ENCODE measurements at regions not wholly inside any gene's neighbourhood (a gene's known extent, or its start where the extent isn't known, plus 50 kb on each side); places are given as distances from the start of the nearest gene placed in this dataset.

DNA sequence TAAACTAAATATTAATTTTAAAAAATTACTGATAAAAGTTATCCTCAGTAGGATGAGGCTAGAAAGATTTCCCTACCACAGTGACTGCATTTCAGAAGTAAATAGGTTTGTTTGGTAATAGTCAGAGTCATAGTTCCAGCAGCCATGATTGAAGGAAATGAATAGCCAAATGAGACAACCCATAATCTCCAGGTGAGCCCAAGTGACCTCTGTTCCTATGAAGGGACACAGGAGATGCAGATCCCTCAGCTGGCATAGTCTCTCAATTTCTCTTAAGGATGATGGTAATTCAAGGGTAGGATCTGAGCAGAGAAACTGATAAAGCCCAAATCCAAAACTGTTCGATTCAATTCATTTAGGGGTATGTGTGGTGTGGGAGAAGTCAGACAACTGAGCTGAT, 461.8 kb downstream of the RAP2B start:
- no peak for DNase-seq (ENCODE audit: low spot score in 2 of 2)
- Histone ChIP-seq H3K27me3 (no peaks in the 10 kb centered on the region), H3K9me3 (peaks cover 0 to 4% of the 10 kb centered on the region in 2 donors), H3K4me1 (no peaks in the 10 kb centered on the region), H3K27ac (no peak overlapping the region), H3K36me3 (no peaks in the 10 kb centered on the region), H3K4me3 (no peak overlapping the region)
- TF ChIP-seq, protein P1, sequence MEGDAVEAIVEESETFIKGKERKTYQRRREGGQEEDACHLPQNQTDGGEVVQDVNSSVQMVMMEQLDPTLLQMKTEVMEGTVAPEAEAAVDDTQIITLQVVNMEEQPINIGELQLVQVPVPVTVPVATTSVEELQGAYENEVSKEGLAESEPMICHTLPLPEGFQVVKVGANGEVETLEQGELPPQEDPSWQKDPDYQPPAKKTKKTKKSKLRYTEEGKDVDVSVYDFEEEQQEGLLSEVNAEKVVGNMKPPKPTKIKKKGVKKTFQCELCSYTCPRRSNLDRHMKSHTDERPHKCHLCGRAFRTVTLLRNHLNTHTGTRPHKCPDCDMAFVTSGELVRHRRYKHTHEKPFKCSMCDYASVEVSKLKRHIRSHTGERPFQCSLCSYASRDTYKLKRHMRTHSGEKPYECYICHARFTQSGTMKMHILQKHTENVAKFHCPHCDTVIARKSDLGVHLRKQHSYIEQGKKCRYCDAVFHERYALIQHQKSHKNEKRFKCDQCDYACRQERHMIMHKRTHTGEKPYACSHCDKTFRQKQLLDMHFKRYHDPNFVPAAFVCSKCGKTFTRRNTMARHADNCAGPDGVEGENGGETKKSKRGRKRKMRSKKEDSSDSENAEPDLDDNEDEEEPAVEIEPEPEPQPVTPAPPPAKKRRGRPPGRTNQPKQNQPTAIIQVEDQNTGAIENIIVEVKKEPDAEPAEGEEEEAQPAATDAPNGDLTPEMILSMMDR (IDR thresholded peaks at IDR 0.05): no peak
- intact Hi-C loops (cut with DNase I): no loop called here

DNA sequence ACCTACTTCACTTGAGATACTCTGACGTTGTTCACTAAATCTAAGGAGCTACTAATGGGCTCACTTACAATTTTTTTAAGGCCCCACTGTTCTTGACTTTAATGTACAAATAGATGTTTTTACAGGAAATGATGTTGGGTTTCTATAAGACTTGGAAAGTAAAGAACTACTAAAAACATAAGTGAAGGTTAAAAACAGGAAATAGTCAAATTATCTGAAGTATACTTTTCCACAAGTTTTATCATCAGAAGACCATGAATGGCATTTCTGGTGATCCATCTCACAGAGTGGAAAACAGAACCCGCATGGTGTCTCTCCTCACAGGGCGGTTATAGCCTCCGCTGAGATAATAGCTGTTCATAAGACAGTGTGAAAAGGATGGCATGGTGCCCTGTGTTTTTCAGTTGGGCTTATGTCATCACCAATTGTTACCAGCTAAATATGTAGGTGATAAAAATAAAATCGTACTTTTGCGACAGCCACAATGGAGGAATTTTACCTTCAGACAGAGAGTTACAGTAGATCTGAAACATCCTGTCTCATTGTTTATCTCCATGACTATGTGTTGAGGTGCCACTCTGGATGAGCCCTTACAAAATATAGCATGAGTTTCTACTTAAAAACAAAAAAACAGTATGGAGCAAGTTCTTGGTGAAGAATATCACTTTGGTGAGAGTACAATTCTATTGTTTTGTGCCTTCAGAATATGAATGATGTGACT, 462.4 kb downstream of the RAP2B start:
- intact Hi-C loops (cut with DNase I): no loop called here
- no peak for DNase-seq (ENCODE audit: low spot score in 2 of 2)
- TF ChIP-seq, protein P1 (IDR thresholded peaks at IDR 0.05): no peak

DNA sequence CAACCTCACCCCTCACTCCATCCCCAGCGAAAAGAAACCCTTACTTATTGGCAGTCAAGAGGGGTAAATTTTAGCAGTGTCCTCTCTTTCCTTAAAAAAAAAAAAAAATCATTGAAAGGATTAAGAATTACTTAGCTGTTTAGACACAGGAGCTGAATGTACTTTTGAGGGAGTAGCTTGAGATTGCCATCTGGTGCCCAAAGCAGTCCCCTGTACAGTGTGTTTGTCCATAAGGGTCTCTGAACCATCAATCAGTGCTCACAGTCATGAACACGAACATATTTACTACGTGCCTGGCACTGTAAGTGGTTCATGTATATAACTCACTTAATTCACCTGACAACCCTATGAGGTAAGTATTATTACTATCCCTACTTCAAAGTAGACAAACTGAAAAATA, 463.5 kb downstream of the RAP2B start:
- Histone ChIP-seq H3K4me3 (no peak overlapping the region), H3K27ac (no peak overlapping the region), H3K36me3 (no peaks in the 10 kb centered on the region), H3K27me3 (no peaks in the 10 kb centered on the region), H3K4me1 (no peaks in the 10 kb centered on the region), H3K9me3 (peaks cover 0 to 3% of the 10 kb centered on the region in 2 donors)
- intact Hi-C loops (cut with DNase I): no loop called here
- no peak for DNase-seq (ENCODE audit: low spot score in 2 of 2)
- TF ChIP-seq, protein P1 (IDR thresholded peaks at IDR 0.05): no peak

More for the DNA sequence above, 462.4 kb downstream of the RAP2B start:
- Histone ChIP-seq H3K36me3 (no peaks in the 10 kb centered on the region), H3K27me3 (no peaks in the 10 kb centered on the region), H3K9me3 (peaks cover 0 to 4% of the 10 kb centered on the region in 2 donors), H3K4me3 (no peak overlapping the region), H3K4me1 (no peaks in the 10 kb centered on the region), H3K27ac (no peak overlapping the region)

DNA sequence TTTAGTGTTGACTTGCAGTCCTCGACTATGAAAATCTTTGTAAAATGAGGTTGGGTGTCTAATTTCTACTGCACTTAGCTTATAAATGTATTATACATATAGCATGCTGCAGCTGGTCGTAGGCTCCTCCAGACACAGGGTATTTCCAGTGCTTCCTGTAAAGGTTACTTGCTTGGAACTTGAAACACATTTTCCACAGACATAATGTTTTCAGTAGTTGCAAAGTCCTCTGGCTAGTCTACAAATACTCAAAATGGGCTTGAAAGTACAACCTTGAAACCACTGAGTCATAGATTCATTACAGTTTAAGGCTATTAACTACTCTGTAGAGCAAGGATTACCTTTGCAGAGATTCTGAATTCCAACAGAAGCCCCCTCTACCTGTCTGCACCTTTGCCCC, 464.1 kb downstream of the RAP2B start:
- Histone ChIP-seq H3K27ac (no peak overlapping the region), H3K4me1 (no peaks in the 10 kb centered on the region), H3K36me3 (no peaks in the 10 kb centered on the region), H3K27me3 (no peaks in the 10 kb centered on the region), H3K9me3 (no peaks in the 10 kb centered on the region), H3K4me3 (no peak overlapping the region)
- intact Hi-C loops (cut with DNase I): no loop called here
- no peak for DNase-seq (ENCODE audit: low spot score in 2 of 2)
- TF ChIP-seq, protein P1 (IDR thresholded peaks at IDR 0.05): no peak

DNA sequence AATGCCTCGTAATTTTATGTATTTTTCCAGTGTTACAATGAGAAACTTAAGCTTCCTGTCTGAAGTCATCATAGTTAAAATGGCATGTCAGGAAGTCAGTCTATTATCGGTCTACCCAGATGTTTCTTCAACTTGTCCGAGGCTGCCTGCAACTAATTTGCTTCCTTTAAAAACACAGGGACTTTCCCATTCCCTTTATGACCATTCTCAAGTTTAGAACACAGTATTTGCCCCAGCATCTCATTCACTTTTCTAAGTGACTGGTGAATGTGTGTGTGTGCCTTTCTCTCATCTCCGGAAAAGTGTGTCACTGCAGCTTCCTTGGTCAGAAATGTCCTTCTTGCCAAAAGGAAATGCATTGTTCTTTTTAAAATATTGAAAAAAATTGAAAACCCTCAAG, 466.6 kb downstream of the RAP2B start:
- Histone ChIP-seq H3K4me3 (no peak overlapping the region), H3K4me1 (no peaks in the 10 kb centered on the region), H3K9me3 (no peaks in the 10 kb centered on the region), H3K36me3 (no peaks in the 10 kb centered on the region), H3K27ac (no peak overlapping the region), H3K27me3 (no peaks in the 10 kb centered on the region)
- TF ChIP-seq, protein P1 (IDR thresholded peaks at IDR 0.05): no peak
- intact Hi-C loops (cut with DNase I): no loop called here
- DNase-seq (ENCODE audit: low spot score in 2 of 2): no peak

DNA sequence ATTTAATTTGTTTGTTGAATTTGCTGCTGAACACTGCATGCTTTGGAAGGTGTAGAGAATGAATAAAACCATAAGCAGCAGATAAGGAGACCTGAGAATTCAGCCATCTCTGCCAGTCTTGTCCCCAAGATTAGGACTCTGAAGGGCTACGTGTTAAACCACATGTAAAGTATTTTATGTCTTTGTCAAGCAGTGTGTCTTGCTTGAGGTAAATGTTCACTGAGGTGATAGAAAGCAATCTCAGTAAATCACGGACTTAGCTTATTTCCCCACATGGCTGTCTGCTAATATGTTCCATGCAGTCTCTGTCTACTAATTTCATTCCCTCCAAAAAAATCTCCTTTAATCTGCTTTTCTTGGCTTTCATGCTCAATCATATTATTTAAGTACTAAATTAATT, 467.1 kb downstream of the RAP2B start:
- TF ChIP-seq, protein P1 (IDR thresholded peaks at IDR 0.05): no peak
- no peak for DNase-seq (ENCODE audit: low spot score in 2 of 2)
- Histone ChIP-seq H3K36me3 (no peaks in the 10 kb centered on the region), H3K9me3 (no peaks in the 10 kb centered on the region), H3K27me3 (no peaks in the 10 kb centered on the region), H3K4me1 (no peaks in the 10 kb centered on the region), H3K4me3 (no peak overlapping the region), H3K27ac (no peak overlapping the region)
- intact Hi-C loops (cut with DNase I): no loop called here
